ENCODE measurements at regions not wholly inside any gene's neighbourhood (a gene's known extent, or its start where the extent isn't known, plus 50 kb on each side); places are given as distances from the start of the nearest gene placed in this dataset.
"Not testable (repeated sequence)": the region's sequence is repeated elsewhere in the genome, so short reads cannot be mapped to it uniquely, and the experiment has no call there.

GRCh38 chr1:227416156-227416830, 98.0 kb upstream of the CDC42BPA start:
- peaks cover 9% of the 10 kb centered on the region for H3K27me3 Mint-ChIP-seq (ENCODE audit: low read depth)

DNA sequence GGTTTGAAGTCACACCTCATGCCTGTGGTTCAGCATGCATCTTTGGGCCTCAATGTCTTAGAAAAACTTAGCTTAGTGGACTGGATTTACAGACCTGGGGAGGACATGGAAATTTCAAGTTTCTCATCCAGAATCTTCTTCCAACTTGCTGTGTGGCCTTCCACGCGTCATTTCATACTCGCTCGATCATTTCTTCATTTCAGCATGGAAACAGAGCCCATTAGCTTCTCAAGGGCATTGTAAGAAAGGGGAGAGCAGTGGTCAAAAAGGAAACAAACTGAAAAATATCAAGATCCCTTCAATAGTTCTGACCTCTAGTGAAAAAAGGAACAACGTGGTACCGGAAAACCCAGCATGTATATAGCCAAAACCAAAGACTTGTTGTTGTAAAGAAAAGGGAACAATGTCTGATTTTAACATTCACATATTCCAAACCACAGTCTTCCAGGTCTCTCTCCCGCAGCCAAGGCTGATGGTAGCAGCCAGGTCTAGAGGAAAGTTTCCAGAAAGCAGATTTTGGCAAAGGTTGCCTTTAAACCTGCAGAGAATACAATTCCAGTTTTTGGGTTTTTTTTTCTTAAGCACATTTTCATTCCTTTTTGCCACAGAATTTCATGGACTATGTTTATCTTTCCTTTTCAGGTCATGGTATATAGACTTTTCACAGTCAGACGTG, 97.0 kb upstream of the CDC42BPA start:
- DNase-seq (no peak), ATAC-seq (no peak)
- Mint-ChIP-seq H3K4me3 (no peak overlapping the region), H3K9me3 (no peaks in the 10 kb centered on the region), H3K4me1 (ENCODE audit: low read depth) (no peaks in the 10 kb centered on the region), H3K27me3 (ENCODE audit: low read depth) (peaks cover 15% of the 10 kb centered on the region), H3K36me3 (ENCODE audit: insufficient read depth) (no peaks in the 10 kb centered on the region)

More at GRCh38 chr1:227416156-227416830, 98.0 kb upstream of the CDC42BPA start:
- DNase-seq (no peak), ATAC-seq (no peak)
- Mint-ChIP-seq H3K36me3 (ENCODE audit: insufficient read depth) (no peaks in the 10 kb centered on the region), H3K9me3 (no peaks in the 10 kb centered on the region), H3K4me3 (no peak overlapping the region), H3K4me1 (ENCODE audit: low read depth) (no peaks in the 10 kb centered on the region)

DNA sequence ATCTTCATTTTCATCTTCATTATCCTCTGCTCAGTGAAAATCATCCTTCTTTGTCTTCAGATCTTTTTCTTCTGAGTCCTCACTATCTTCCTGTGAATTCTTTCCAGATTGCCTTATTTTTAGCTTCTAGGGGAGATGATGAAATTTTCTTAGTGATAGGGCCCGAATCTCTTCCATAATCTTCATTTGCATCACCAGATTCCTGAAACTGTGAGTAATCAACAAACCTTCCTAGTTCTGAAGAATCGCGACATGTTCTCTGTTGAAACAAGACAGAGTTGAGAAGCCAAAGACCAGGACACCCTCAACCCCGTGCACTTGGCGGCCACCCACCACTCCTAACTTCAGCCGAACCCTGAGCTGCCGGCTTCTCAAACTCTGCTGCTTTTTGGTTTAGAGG, 92.8 kb upstream of the CDC42BPA start:
- Mint-ChIP-seq H3K4me1 (ENCODE audit: low read depth) (no peaks in the 10 kb centered on the region), H3K36me3 (ENCODE audit: insufficient read depth) (no peaks in the 10 kb centered on the region), H3K4me3 (no peak overlapping the region), H3K27me3 (ENCODE audit: low read depth) (peaks cover 15% of the 10 kb centered on the region), H3K9me3 (peaks cover 4% of the 10 kb centered on the region)
- ATAC-seq (no peak), DNase-seq (no peak)

GRCh38 chr1:227406332-227406731, 88.0 kb upstream of the CDC42BPA start:
- not testable (repeated sequence) for H3K4me3 Mint-ChIP-seq; ATAC-seq; H3K36me3 Mint-ChIP-seq (ENCODE audit: insufficient read depth); H3K9me3 Mint-ChIP-seq; DNase-seq; H3K4me1 Mint-ChIP-seq (ENCODE audit: low read depth)
- H3K27me3 Mint-ChIP-seq (ENCODE audit: low read depth), result peaks cover 25% of the 10 kb centered on the region

DNA sequence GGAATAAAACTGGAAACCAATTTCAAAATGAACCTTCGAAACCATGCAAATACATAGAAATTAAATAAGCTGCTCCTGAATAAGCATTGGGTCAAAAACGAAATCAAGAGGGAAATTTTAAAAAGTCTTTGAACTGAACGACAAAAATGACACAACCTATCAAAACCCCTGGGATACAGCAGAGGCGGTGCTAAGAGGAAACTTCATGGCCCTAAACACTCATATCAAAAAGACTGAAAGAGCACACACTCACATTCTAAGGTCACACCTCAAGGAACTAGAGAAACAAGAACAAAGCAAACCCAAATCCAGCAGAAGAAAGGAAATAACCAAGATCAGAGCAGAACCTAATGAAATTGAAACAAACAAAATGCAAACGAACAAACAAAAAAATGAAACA, 85.2 kb upstream of the CDC42BPA start:
- Mint-ChIP-seq H3K36me3 (ENCODE audit: insufficient read depth) (no peaks in the 10 kb centered on the region), H3K27me3 (ENCODE audit: low read depth) (peaks cover 24% of the 10 kb centered on the region), H3K9me3 (peaks cover 4% of the 10 kb centered on the region), H3K4me3 (no peak overlapping the region), H3K4me1 (ENCODE audit: low read depth) (no peaks in the 10 kb centered on the region)
- DNase-seq (no peak), ATAC-seq (no peak)

- DNase-seq (no peak), ATAC-seq (no peak)
- no peaks in the 10 kb centered on the region for H3K9me3 Mint-ChIP-seq
- no peaks in the 10 kb centered on the region for H3K36me3 Mint-ChIP-seq (ENCODE audit: insufficient read depth)
- H3K4me3 Mint-ChIP-seq, result no peak overlapping the region
- H3K27me3 Mint-ChIP-seq (ENCODE audit: low read depth), result peaks cover 30% of the 10 kb centered on the region
- no peaks in the 10 kb centered on the region for H3K4me1 Mint-ChIP-seq (ENCODE audit: low read depth)
These were observed 83.5 kb upstream of the CDC42BPA start for GRCh38 chr1:227401562-227402342.

DNA sequence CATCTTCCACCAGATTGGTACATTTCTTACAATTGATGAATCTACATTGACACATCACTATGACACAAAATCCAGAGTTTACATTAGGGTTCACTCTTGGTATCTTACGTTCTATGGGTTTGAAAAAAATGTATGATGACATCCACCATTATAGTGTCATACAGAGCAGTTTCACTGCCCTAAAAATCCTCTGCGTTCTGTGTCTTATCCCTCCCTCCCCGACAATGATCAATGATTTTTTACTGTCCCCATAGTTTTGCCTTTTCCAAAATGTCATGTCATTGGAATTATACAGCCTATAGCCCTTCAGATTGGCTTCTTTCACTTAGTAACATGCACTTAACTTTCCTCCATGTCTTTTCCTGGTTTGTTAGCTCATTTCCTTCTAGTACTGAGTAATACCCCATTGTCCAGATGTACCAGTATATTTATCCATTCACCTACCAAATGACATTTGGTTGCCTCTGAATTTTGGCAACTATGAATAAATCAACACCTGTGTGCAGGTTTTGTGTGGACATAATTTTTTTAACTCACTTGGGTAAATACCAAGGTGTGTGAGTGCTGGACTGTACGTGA, 80.9 kb upstream of the CDC42BPA start:
- Mint-ChIP-seq H3K4me3 (no peak overlapping the region), H3K4me1 (ENCODE audit: low read depth) (no peaks in the 10 kb centered on the region), H3K27me3 (ENCODE audit: low read depth) (peaks cover 25% of the 10 kb centered on the region), H3K36me3 (ENCODE audit: insufficient read depth) (no peaks in the 10 kb centered on the region), H3K9me3 (no peaks in the 10 kb centered on the region)
- no peak for DNase-seq
- ATAC-seq, result no peak

GRCh38 chr1:227397354-227397978, 79.2 kb upstream of the CDC42BPA start:
- no peaks in the 10 kb centered on the region for H3K36me3 Mint-ChIP-seq (ENCODE audit: insufficient read depth)
- peaks cover 18% of the 10 kb centered on the region for H3K27me3 Mint-ChIP-seq (ENCODE audit: low read depth)
- H3K4me1 Mint-ChIP-seq (ENCODE audit: low read depth), result no peaks in the 10 kb centered on the region
- no peak overlapping the region for H3K4me3 Mint-ChIP-seq
- ATAC-seq (peak in 1 of 2 donors; percentile 10), DNase-seq (no peak)
- H3K9me3 Mint-ChIP-seq, result no peaks in the 10 kb centered on the region

DNA sequence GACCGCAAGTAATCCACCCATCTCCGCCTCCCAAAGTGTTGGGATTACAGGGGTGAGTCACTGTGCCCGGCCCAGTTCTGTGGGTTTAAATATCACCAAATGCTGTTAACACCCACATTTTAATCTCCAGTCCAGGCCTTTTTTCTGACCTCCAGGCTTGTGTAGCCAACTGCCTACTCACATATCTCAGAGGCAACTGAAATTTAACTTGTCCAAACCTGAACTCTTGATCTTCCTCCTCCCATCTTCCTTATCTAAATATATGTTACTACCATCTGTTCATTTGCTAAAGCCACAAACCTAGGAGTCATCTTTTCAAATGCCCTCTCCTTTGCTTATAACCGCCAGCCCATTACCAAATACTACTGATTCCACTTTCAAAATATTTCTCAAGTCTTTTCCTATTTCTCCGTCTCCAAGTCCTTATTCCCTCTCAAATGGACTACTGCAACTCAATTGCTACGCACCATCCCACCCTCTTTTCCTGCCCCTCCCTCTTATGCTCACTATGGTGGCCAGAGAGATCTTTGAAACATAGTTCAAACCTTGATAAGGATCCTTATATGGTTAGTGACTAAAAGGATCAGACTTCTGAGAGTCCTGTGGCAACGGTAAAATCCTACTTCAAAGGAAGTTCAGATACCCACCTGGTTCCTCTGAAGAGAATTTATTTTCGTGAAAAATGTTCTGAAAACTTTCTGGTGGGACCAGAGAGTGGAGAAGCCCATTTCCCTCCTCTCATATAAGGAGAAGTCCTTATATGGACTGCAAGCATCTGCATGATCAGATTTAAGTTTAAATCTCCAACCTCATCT, 78.5 kb upstream of the CDC42BPA start:
- Mint-ChIP-seq H3K9me3 (no peaks in the 10 kb centered on the region), H3K4me3 (no peak overlapping the region), H3K4me1 (ENCODE audit: low read depth) (no peaks in the 10 kb centered on the region), H3K36me3 (ENCODE audit: insufficient read depth) (no peaks in the 10 kb centered on the region), H3K27me3 (ENCODE audit: low read depth) (peaks cover 15% of the 10 kb centered on the region)
- peak in 1 of 2 donors; percentile 23 for ATAC-seq
- no peak for DNase-seq

DNA sequence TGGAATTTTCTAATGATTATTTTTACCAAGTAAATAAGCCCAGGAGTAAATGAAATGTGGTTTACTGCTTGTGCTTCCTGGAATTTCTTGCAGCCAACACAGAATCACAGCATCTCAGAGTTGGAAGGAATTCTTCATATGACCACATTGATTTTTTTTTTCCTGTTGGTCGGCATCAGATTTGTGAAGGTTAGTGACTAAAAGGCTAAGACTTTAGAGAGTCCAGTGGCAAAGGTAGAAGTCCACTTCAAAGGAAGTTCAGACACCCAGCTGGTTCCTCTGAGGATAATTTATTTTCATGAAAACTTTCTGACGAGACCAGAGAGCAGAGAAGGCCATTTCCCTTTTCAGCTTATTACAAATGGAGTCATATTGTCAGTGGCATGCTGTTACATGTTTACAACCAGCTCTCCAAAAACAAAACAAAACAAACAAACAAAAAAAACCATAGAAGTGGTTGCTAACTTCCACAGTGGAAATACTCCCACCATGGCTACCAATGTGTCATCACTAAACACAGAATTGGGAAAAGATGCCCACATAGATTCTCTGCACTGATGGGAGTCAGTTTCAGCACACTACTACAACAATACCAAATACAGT, 77.2 kb upstream of the CDC42BPA start:
- peaks cover 8% of the 10 kb centered on the region for H3K27me3 Mint-ChIP-seq (ENCODE audit: low read depth)
- no peak for DNase-seq
- no peak for ATAC-seq
- no peak overlapping the region for H3K4me3 Mint-ChIP-seq
- no peaks in the 10 kb centered on the region for H3K36me3 Mint-ChIP-seq (ENCODE audit: insufficient read depth)
- H3K9me3 Mint-ChIP-seq, result no peaks in the 10 kb centered on the region
- no peaks in the 10 kb centered on the region for H3K4me1 Mint-ChIP-seq (ENCODE audit: low read depth)

DNA sequence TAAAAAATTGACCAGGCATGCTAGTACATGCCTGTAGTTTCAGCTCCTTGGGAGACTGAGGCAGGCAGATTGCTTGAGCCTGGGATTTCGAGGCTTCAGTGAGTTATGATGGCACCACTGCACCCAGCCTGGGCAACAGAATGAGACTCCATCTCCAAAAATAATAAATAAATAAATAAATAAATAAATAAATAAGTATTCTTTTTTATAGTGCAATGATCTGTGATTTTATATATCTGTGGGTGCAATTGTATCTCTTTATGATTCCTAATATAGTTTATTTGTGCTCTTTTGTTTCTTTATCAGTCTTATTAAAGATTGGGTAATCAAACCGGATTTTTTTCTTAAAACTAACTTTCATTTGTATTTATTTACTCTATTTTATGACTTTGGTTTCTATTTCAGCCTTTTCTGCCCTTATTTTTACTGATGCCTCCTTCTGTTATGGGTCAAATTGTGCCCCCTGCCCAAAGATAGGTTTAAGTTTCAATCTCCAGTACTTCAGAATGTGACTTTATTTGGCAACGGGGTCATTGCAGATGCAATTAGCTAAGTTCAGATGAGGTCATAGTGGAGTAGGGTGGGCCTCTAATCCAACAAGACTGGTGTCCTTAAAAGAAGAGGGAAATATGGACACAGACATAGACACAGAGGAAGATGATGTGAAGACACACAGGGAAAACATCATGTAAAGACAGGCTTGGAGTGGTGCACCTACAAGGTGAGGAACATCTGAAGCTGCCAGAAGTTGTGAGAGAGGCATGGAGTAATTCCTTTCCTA, 74.9 kb upstream of the CDC42BPA start:
- H3K36me3 Mint-ChIP-seq (ENCODE audit: insufficient read depth), result no peaks in the 10 kb centered on the region
- H3K27me3 Mint-ChIP-seq (ENCODE audit: low read depth), result peaks cover 8% of the 10 kb centered on the region
- DNase-seq, result no peak
- no peaks in the 10 kb centered on the region for H3K4me1 Mint-ChIP-seq (ENCODE audit: low read depth)
- ATAC-seq, result no peak
- H3K9me3 Mint-ChIP-seq, result no peaks in the 10 kb centered on the region
- no peak overlapping the region for H3K4me3 Mint-ChIP-seq

DNA sequence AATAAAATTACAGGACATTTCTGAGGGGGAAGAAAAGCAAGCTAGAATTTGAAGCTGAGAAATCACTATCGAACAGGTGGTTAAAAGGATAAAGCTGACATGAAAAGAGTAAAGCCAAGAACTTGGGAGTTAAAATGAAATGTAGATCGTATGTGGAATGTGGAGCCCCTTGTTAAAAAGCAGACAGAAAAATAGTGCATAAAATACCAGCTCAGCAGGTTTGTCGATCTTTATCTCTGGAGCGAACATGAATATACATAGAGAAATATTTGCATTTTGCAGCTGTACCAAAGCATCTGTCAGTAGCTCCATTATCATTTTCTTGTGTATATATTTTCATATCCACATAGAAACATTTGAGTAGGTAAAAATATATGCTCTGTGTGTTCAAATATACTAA, 73.6 kb upstream of the CDC42BPA start:
- Mint-ChIP-seq H3K36me3 (ENCODE audit: insufficient read depth) (no peaks in the 10 kb centered on the region), H3K4me3 (no peak overlapping the region), H3K9me3 (no peaks in the 10 kb centered on the region), H3K4me1 (ENCODE audit: low read depth) (no peaks in the 10 kb centered on the region), H3K27me3 (ENCODE audit: low read depth) (peaks cover 3% of the 10 kb centered on the region)
- ATAC-seq (no peak), DNase-seq (no peak)

DNA sequence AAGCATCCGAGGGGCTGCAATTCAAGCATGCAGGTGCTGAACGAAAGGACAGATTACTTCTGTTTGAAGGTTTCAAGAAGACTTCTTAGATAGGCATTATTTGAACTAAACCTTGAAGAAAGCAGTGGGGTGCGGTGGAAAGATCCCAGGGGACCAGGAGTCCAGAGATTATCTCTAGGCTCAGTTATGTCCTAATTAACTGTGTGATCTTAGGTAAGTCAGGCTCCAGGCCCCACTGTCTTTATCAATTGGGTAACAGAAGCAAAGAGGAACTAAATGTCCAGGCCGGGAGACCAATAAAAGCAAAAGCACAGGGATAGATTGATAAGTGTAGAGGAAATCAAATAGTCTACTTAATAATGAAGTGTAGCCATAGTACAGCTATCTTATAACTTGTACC, 72.9 kb upstream of the CDC42BPA start:
- Mint-ChIP-seq H3K27me3 (ENCODE audit: low read depth) (no peaks in the 10 kb centered on the region), H3K36me3 (ENCODE audit: insufficient read depth) (no peaks in the 10 kb centered on the region), H3K9me3 (no peaks in the 10 kb centered on the region), H3K4me3 (no peak overlapping the region), H3K4me1 (ENCODE audit: low read depth) (no peaks in the 10 kb centered on the region)
- DNase-seq, result no peak
- ATAC-seq, result no peak
